DMS153 treated with DMSO at 0.1 percent for 48 hours (cell line): ENCODE measurements at regions not wholly inside any gene's neighbourhood (a gene's known extent, or its start where the extent isn't known, plus 50 kb on each side); places are given as distances from the start of the nearest gene placed in this dataset.
"Not testable (repeated sequence)": the region's sequence is repeated elsewhere in the genome, so short reads cannot be mapped to it uniquely, and the experiment has no call there.

ENCODE experiments used
- DNase-seq: peaks from one replicate; lab custom pipeline; 2025; ENCODE audit not compliant: unreplicated experiment; lab: John Stamatoyannopoulos, UW

GRCh38 chr1:177646757-177647730 lies 322.8 kb downstream of the SEC16B start:
- no peak for DNase-seq

GRCh38 chr1:177645491-177646190 lies 324.2 kb downstream of the SEC16B start:
- no peak for DNase-seq

GRCh38 chr1:177640687-177641086 lies 329.2 kb downstream of the SEC16B start:
- no peak for DNase-seq

- not testable (repeated sequence) for DNase-seq
Measured at GRCh38 chr1:177634151-177634550, 335.7 kb downstream of the SEC16B start.

GRCh38 chr1:177632923-177633615 lies 336.8 kb downstream of the SEC16B start:
- DNase-seq: no peak

- DNase-seq: no peak
Measured at GRCh38 chr1:177631770-177632169, 338.1 kb downstream of the SEC16B start.

GRCh38 chr1:177629526-177629925 lies 340.3 kb downstream of the SEC16B start:
- no peak for DNase-seq

GRCh38 chr1:177627148-177627910 lies 342.5 kb downstream of the SEC16B start:
- DNase-seq: no peak

GRCh38 chr1:177620636-177621190 lies 349.1 kb downstream of the SEC16B start:
- no peak for DNase-seq

- DNase-seq: no peak
Measured at GRCh38 chr1:177615251-177615650, 354.6 kb downstream of the SEC16B start.

- DNase-seq: no peak
Measured at GRCh38 chr1:177611402-177611801, 358.5 kb downstream of the SEC16B start.

- no peak for DNase-seq
Measured at GRCh38 chr1:177609953-177610352, 359.9 kb downstream of the SEC16B start.

- DNase-seq: no peak
Measured at GRCh38 chr1:177600936-177601335, 368.9 kb downstream of the SEC16B start.

- no peak for DNase-seq
Measured at GRCh38 chr1:177600321-177600720, 369.5 kb downstream of the SEC16B start.

- DNase-seq: no peak
Measured at GRCh38 chr1:177597393-177597792, 372.5 kb downstream of the SEC16B start.

- DNase-seq: no peak
Measured at GRCh38 chr1:177596485-177596884, 373.4 kb downstream of the SEC16B start.

- DNase-seq: no peak
Measured at GRCh38 chr1:177593105-177593504, 376.8 kb downstream of the SEC16B start.

- DNase-seq: no peak
Measured at GRCh38 chr1:177592624-177593023, 377.2 kb downstream of the SEC16B start.

GRCh38 chr1:177591155-177591554 lies 378.7 kb downstream of the SEC16B start:
- no peak for DNase-seq

- peak; percentile 78 for DNase-seq
Measured at GRCh38 chr1:177589166-177589565, 380.7 kb downstream of the SEC16B start.
